CD1c-positive myeloid dendritic cell (primary cell): ENCODE measurements at regions not wholly inside any gene's neighbourhood (a gene's known extent, or its start where the extent isn't known, plus 50 kb on each side); places are given as distances from the start of the nearest gene placed in this dataset.

ENCODE experiments used
- DNase-seq: peaks from one replicate; pipeline ENCODE4 v3.0.0-alpha.2; 2016; ENCODE audit errors: extremely low spot score

DNA sequence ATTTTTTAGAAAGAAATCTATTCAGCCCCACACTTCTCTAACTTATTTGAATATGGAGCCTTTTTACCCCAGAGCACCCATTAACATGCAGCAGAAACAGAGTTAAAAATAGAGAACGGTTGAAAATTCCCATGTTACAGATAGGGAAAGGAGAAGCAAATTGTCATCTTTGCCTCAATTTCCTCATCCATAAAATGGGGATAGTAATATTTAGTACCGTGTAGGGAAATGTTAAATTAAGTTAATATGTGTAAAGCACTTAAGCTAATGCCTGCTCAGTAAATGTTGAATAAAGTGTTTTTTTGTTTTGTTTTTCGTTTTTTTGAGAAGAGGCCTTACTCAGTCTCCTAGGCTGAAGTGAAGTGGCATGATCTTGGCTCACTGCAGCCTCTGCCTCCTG is 50.3 kb downstream of the NAV1 start:
- DNase-seq = no peak

DNA sequence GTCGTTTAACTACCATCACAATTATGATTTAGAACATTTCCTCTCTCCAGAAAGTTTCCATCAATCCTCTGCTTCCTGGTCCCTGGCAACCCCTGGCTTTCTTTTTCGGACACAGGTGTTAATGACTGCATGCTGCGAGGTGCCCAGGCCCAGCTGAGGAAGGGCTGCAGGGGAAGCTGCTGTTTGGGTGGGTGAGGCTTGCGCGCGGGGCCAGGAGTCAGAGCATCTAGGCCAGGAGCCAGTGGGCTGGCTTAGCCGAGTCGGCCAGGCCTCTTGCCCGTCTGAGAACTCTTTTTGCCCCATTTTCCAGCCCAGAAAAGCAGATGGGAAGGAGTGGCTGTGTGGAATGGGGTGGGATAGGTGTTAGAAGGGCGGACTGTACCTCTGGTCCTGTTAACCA is 51.5 kb downstream of the NAV1 start:
- DNase-seq = no peak

DNA sequence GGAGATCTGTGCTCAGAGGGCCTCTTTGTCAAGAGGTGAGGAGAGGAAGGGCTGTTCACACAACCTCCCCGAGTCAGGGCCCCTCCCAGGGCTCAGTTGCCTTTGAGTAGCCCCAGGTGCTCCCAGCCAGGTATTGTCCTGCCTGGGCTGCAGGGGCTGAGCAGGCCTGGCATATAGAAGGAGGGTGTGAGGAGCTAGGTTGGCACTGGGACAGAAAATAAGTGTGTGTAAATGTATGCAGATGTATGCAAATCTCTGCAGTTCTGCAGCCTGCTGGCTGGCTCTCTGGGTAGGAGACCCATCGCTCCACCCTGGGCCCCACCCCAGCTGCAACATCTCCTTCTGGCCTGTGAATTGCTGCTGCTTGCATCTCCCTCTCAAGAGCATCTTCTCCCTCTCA is 52.4 kb downstream of the NAV1 start:
- DNase-seq = no peak

DNA sequence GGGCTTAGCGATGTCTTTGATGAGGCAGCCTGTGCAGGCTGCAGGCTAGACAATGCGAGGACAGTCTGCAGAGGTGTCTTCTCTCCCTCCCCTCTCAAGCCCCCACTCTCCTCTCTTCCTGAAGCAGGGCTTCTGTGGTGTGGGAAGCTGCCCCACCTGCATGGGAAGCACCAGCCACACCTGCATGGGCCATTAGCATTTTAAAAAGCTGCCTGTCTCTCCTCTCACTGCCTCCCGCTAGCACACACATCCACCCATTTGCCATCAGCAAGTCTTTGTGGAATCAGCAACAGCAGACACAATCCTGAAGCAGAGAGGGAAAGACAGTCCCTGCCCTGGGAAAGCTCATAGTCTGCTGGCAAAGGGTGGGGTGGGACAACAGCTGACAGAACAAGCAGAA is 53.1 kb downstream of the NAV1 start:
- DNase-seq = no peak

DNA sequence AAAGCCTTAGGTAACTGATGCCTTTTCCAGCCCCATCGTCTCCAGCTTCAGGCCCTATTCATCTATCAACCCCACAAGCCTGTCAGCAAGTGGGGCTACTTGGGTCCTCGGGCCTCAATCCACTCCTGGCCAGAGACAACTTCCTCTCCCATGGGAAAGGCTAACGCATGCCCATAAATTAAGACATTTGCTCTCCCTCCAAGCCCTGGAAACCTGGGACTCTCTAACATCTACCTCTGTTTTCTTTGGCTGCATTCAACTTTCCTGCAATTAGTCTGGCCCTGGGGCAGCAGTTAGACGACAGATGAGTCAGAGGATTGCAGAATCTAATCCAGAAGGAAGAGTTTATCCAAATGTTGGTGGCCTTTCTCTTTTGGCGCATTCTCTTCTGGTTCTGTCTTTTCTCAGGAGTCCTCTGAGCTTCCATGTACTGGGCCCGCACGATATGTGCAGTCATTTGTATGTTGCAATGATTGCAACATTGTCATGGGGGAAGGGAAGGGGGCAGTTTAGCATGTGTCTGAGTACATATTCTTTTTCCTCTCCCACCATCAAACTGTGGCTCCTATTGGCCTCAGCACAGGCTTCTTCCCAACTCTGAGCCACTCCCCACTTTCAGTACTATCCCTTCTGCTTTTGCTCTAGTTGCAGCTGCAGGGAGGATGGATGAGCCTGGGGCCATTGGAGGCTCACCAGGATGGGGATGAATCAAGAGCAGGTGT is 54.4 kb downstream of the NAV1 start:
- DNase-seq = peak; percentile 50

DNA sequence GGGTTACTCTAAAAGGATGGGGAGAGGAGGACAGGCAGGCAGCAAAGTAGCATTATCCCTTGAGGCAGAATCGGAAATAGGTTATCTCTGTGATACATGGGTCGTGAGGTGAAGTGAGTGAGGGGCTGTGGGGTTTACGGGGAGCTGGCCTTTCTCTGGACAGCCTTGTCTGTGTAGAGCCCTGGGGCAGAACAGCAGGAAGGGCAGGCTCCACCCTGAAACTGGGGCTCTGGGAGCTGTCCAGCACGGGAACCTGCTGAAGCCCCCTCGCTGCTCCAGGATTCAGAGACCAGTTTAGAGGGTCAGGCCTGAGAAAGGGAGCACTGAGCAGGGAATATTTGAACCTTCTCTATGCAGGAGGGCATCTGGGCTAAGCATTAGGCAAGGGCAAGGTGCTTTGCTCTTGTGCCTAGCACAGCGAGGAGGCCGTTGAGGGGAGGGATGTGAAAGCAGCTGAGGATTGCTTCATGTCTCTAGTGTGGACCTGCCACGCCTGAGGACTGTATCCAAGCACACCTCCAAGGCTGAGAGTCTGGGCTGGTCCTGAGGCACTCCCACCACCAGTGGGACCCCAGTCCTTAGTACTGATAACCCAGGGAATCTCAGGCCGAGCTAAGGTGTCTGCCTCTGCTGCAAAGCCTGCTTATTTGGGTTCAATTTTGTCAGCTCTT is 55.8 kb downstream of the NAV1 start:
- no peak for DNase-seq

DNA sequence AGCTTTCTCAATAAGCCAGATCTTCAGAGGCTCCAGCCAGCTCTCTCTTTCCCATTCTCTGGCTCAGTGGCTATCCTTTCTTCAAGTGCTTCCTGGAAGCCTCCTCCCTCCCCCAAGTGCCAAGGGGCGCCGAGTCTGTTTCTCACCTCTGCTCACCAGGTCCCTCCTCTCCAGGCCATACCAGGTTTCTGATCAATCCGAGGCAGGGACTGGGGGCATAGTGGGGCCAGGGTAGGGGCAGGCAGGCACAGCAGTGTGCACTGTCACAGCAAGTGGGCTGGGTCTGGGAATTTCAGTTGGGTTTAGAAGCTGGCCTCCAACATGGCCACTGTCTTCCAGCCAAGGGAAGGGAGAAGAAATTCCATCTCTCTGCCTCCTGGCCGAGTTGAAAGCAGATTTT is 56.5 kb downstream of the NAV1 start:
- DNase-seq = no peak

DNA sequence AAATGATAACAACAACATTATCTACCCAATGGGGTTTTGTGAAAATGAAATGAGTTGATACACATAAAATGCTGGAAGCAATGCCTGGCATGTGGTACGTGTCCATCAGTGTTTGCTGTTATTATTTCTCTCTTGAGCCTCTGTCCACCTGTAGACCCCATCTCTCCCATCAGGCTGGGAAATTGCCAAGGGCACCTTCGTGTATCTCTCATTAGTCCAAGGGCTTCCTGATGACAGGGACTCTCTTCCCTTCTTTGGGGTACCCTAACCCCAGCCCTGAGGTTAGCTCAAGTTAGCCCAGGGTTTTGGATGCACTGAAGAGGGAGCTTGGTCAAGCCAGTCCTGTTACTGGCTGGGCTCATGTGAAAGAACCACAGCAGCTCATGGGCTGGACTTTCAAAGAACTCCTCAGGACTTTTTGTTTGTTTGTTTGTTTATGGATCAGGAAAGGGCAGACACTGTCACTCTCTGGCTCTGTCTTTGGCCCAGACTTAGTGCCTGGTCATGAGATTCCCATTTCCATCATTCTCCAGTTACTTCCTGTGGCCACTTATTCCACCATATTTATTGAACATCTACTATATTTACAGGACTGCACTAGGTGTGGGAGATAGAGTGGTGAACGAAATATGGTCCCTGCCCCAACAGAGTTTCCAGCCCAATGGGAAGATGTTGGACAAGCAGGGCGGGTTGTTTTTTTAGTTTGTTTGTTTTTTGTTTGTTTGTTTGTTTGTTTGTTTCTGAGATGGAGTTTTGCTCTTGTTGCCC is 57.4 kb downstream of the NAV1 start:
- DNase-seq = no peak

DNA sequence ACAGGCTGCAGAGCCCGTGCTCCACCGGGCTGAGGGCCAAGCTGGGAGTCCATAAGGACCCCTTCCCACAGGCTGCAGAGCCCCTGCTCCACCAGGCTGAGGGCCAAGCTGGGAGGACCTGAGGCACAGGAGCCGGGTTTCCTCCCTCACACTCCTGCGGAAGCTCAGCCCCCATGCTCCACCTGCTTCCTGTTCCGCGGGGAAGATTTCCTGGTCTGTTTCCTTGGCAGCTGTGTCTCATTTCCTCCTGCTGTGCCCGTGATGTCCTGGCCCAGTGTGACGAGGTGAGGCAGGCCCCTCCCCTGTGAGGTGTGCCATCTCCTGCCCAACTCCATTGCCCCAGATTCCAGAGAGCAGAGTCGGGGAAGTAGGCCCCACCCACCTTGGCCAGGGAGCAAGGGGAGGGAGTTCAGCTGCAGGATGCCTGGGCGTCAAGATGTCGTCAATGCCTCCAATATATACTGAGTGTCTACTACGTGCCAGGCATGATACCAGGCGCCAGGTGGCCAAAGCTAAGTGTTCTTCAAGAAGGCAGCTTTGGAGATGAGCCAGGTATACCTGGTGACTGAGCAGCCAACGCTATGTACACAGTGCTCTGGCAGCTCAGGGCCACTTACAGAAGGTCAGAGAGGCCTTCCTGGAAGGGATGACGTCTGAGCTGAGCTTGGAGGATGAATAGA is 58.8 kb downstream of the NAV1 start:
- DNase-seq = no peak

DNA sequence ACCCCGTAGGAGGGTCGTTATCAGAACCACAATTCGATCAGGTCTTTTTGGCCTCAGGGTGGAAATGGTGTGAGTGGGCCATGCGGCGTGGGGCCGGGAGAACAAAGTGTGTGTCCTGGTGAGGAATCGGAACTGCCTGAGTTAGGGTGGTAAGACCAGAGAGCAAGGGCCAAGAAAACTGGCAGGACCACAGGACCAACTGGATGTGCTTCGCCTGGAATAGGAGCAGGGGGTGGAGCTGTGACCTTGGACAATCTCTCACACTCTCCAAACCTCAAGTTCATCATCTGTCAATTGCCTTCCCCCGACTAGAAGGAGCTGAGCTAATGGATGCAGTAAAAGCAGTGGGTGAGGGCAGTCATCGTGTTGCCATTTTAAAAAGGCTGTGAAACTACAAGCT is 59.5 kb downstream of the NAV1 start:
- no peak for DNase-seq

DNA sequence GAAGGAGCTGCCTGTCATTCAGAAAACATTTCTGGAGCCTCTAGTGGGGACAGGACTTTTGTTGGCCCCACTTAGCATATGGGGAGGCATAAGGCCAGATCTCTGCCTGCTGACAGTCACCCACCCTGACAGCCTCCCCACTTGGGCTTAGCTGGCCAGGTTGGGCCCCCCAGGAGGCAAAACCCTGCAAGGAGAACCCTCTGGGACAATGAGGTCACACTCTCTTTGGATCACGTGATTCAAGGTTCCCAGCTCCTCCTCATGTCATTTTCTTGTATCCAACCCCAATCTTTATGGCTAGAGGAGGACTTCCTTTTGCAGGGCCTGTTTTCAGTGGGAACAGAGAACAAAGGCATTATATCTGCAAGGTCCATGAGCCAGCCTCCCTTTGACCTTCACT is 60.0 kb downstream of the NAV1 start:
- no peak for DNase-seq

DNA sequence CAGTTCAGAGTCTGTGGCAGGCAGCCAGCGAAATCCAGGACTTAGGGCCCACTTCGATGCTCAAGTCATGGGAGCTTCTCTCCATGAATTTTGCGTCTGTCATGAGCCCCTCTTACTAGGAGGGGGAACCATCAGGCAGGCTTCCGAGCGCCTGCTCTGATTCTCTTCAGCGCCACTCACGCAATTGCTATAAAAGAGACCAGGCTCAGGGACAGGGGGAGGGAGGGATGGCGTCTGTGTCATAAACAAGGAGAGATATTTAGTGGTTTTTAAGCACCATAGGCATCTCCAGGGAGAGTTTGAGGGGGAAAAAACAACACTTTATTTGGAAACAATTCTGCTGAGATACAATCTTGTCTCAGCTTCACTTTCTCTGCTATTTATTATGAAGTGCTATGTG is 60.6 kb downstream of the NAV1 start:
- DNase-seq = no peak

DNA sequence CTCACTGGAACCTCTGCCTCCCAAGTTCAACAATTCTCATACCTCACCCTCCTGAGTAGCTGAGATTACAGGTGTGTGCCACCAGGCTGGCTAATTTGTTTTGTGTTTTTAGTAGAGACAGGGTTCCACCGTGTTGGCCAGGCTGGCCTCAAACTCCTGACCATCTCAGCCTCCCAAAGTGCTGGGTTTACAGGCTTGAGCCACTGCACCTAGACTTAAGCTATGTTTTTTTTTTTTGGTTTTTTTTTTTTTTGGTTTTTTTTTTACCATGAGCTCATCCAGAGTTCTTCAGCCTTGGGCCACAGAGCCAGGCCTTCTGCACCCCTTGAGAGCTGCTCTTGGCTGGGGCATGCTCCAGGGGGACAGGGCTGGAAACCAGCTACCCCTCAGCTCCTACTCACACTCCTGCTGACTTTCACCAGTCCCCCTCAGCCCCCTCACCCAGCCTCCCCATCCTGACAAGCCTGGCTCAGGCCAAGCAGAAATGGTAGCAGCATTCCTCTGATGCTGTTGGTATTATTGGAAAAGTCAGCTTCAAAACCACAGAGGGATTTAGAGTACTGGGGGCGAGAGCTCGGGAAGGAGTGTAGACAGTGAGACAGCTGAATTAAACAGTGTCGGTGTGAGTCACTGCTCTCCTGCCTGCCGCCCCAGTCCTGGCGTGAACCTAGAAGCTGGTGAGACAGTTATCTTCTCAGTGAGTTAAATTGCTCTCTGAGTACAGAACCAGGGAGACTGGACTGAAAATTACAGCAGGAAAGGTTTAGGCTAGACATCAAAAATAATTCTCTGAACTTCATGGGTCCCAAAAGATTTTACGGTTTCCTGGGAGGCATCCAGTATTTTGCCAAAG is 63.7 kb downstream of the NAV1 start:
- DNase-seq = no peak

DNA sequence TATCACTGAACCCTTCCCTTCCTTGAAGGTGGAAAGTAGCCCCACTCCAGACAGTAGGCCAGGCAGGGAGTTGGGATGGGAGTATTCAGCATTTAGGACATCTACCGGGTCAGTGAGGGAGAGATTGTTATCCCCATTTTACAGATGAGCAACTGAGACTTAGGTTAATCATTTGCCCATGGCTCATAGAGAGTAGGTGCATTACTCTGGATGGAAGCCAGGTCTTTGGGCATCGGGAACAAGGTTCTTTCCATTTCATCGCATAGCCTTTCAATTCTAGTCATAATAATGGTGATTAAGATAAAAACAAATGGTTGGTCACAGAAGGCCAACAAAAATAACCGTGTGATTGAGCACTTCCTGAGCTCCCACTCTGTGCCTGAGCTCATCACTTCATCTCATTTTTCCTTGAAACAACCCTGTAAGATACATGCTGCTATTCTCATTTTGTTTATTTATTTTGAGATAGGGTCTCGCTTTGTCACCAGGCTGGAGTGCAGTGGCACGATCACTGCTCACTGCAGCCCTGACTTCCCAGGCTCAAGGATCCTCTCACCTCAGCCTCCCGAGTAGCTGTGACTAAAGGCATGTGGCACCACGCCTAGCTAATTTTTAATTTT is 64.8 kb downstream of the NAV1 start:
- DNase-seq = no peak

DNA sequence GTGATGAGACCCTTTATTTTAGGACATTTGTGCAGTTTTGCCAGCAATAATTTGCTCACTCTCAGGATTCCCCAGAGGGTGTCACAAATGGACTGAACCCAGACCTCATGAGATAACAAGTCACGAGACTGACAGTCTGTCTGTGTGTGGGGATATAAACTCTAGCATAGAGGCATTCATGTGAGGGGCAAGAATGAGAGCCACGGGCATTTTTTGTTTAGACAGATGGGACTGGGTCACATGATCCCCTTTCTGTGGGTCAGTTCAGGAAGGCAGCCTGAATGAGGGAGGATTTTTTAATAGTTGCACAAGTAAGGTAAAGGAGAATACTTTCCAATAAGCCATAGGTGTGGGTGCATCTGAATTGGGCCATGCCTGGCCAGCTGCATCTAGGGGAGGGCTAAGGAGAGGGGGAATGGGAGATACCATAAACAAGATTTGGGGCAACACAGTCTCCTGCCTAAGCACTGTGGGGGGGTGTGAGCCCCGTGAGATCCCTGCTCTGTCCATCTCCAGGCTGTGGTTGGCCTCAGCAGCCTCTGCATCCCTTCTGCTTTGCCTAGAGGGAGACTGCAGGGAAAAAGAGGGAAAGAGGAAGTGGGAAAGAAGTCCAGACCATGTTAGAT is 66.6 kb downstream of the NAV1 start:
- DNase-seq = no peak

DNA sequence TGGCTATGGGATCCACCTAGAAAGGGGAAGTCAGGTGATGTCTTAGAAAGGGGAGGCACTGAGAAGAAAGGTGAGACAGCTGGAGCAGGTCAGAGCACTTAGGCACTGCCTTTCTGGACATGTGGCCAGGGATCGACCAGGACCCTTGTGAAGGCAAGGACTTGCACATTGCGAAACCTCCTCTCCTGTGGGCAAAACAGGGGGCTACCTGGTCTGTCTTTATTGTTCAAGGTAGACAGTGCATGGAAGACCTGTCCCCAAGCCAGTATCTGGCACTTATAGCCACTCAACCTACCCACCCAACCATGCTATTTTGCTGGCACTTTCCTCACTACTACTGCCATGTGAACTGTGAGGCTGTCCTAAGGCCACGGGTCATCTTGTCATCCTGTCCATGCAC is 67.2 kb downstream of the NAV1 start:
- no peak for DNase-seq

DNA sequence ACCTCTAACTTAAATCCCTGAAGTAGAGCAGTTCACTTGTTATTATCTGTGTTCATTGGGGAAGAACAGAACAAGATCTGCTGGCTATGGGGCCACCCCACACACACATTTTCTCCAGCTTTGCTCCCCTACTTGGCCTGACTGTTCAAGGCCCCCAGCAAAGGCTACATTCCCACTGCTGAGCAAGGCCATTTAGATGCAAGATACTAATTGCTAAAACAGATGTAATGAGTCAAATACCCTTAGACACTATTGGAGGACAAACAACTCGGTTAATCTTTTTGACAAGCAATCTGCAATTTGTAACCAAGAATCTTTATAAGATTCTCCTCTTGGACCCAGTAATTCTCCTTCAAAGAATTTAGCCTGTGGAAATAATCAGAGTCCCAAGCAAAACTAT is 67.7 kb downstream of the NAV1 start:
- DNase-seq = no peak

DNA sequence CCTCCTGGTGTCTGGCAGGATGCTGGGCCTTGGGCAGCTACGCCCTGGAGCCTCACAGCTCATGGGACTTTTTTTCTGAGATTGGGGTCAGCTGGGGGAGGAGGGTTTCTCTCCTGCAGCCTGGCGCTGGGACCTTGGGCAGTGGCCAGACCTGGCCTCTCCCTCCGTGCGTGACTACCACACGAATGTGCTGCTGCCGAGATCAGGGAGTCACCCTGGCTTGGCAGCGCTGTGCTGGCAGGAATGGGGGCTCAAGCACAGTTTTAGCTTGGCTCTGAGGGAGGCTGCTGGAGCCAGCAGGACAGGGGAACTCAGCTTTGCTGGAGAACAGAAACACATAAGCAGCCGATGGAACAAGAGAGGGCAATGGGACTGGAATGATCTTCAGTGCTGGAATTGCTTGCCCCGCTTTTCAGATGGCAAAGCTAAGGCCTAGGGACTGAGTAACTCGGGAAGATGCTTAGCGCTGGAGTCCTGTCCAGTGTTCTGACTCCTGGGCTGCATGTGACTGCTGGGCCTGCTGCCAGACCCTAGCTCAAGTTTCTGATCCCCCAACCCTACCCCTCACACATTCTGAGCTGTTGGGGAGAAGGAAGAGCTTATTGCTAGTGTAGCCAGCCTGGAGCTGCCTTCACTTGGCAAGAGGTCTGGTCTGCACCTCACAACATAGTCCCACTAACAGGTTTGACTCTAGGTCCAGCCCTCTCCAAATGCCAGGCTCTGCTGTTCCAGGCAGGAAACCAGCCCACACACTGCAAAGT is 69.9 kb downstream of the NAV1 start:
- no peak for DNase-seq

DNA sequence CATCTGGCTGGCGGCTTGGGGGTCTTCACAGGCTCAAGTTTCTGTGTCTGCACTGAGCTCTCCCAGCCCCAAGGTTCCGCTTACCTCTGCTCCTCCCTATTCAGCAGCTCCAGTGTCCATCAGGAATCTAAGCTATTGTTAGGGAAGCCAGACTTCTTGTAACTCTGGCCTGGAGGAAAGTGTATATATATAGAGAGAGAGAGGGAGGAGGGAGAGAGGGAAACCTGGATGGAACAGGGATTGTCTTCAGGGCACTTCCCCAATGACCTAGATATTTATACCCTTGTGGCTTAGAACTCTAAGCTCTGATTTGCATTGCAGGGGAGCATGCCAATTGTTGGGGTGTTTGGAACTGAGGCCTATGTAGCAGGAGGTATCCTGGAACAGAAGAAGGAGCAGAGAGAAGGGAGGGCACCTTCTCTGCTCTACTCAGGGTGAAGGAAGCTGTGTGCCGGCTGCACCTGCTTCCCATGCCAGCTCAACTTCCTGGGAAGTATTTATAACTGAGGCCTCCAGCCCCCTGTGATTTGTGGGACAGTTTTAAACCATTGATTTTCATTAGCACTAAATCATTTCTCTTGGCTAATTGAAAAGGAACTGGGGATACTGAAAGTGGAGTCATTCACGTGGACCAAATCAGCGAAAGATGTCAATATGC is 70.9 kb downstream of the NAV1 start:
- DNase-seq = no peak
